ENCODE measurements at regions not wholly inside any gene's neighbourhood (a gene's known extent, or its start where the extent isn't known, plus 50 kb on each side); places are given as distances from the start of the nearest gene placed in this dataset.

DNA sequence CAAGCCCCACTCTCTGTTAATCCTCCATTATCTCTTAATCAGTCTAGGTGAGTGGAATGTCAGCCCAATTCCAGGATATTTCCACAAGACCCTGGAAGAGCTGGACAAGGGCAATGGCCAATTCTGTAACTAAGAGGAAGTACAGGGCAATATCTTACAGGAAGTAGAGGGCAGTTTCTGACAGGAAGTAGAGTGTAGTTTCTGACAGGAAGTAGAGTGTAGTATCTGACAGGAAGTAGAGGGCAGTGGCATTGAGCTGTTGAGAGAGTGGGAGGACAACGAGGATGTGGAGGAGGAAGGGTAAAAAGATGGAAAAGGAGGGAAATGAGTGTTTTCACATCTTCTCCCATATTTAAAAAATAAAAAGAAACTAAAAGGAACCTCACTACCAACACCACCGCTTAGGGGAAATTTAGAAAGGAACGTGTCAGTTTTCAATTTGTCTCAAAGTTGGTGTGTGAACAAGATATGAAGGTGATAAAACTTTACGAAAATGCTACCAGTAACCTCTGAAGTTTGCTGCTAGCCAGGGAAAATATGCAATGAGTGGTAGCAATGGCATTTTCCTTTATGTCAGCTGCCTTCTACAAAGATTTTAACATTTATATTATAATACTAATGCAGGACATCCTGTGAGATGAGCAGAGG is 430.9 kb upstream of the HNRNPA3 start:
- H3K36me3 Mint-ChIP-seq, result peaks cover 33% of the 10 kb centered on the region
- no peak for TF ChIP-seq CTCF (IDR thresholded peaks at IDR 0.05)
- Histone ChIP-seq H3K4me1 (ENCODE audit: control insufficient read depth, insufficient read depth, low read length) (peaks cover 6% of the 10 kb centered on the region), H3K9me3 (ENCODE audit: control insufficient read depth, insufficient read depth, low read length) (peaks cover 5% of the 10 kb centered on the region), H3K27ac (ENCODE audit: low read length) (peak overlapping the region; percentile 57), H3K27me3 (ENCODE audit: control insufficient read depth, insufficient read depth, low read length) (no peaks in the 10 kb centered on the region), H3K36me3 (ENCODE audit: control insufficient read depth, insufficient read depth, low read length) (no peaks in the 10 kb centered on the region), H3K4me3 (ENCODE audit: low read length) (no peak overlapping the region)
- peak overlapping the region; percentile 83 to 85 for H3K27ac Mint-ChIP-seq
- H3K9me3 Mint-ChIP-seq, result peaks cover 4 to 7% of the 10 kb centered on the region in 2 donors
- peaks cover 16 to 18% of the 10 kb centered on the region in 2 donors for H3K27me3 Mint-ChIP-seq (ENCODE audit: low read depth in 2 of 2)
- ATAC-seq, result peak; percentile 76 to 89 (median 86)
- H3K4me1 Mint-ChIP-seq, result peaks cover 10 to 19% of the 10 kb centered on the region in 2 donors
- WGBS (ENCODE audit: insufficient coverage), result 39% methylated on average over 2 of the region's 4 CpGs
- intact Hi-C loops (cut with micrococcal nuclease), result no loop called here
- peak in 1 of 2 donors; percentile 14 for DNase-seq
- peak overlapping the region; percentile 68 for H3K4me3 Mint-ChIP-seq

- no peak for DNase-seq
- H3K9me3 ChIP-seq (ENCODE audit: control insufficient read depth, insufficient read depth, low read length), result peaks cover 5% of the 10 kb centered on the region
- no peak for ATAC-seq
- H3K4me3 Mint-ChIP-seq, result no peak overlapping the region
- no peak overlapping the region for H3K4me3 ChIP-seq (ENCODE audit: low read length)
- H3K4me1 ChIP-seq (ENCODE audit: control insufficient read depth, insufficient read depth, low read length), result peaks cover 6% of the 10 kb centered on the region
- H3K27ac Mint-ChIP-seq, result no peak overlapping the region
- H3K27me3 ChIP-seq (ENCODE audit: control insufficient read depth, insufficient read depth, low read length), result no peaks in the 10 kb centered on the region
- WGBS (ENCODE audit: insufficient coverage), result 100% methylated on average over 1 of the region's 1 CpG
- no peaks in the 10 kb centered on the region for H3K36me3 ChIP-seq (ENCODE audit: control insufficient read depth, insufficient read depth, low read length)
- H3K9me3 Mint-ChIP-seq, result peaks cover 4 to 7% of the 10 kb centered on the region in 2 donors
- peaks cover 24% of the 10 kb centered on the region for H3K36me3 Mint-ChIP-seq
- peaks cover 10 to 19% of the 10 kb centered on the region in 2 donors for H3K4me1 Mint-ChIP-seq
- TF ChIP-seq CTCF (IDR thresholded peaks at IDR 0.05), result no peak
- no peak overlapping the region for H3K27ac ChIP-seq (ENCODE audit: low read length)
- peaks cover 13 to 37% of the 10 kb centered on the region in 2 donors for H3K27me3 Mint-ChIP-seq (ENCODE audit: low read depth in 2 of 2)
- intact Hi-C loops (cut with micrococcal nuclease), result no loop called here
These were observed 427.9 kb upstream of the HNRNPA3 start for GRCh38 chr2:176784633-176785200.

GRCh38 chr2:176789751-176790150 is 422.8 kb upstream of the HNRNPA3 start:
- DNase-seq (no peak), ATAC-seq (no peak)
- Histone ChIP-seq H3K9me3 (ENCODE audit: control insufficient read depth, insufficient read depth, low read length) (no peaks in the 10 kb centered on the region), H3K27ac (ENCODE audit: low read length) (no peak overlapping the region), H3K27me3 (ENCODE audit: control insufficient read depth, insufficient read depth, low read length) (no peaks in the 10 kb centered on the region), H3K4me1 (ENCODE audit: control insufficient read depth, insufficient read depth, low read length) (no peaks in the 10 kb centered on the region), H3K36me3 (ENCODE audit: control insufficient read depth, insufficient read depth, low read length) (no peaks in the 10 kb centered on the region), H3K4me3 (ENCODE audit: low read length) (no peak overlapping the region)
- TF ChIP-seq CTCF (IDR thresholded peaks at IDR 0.05), result no peak
- intact Hi-C loops (cut with micrococcal nuclease), result no loop called here
- WGBS (ENCODE audit: insufficient coverage), result no CpG with 5 or more reads among the region's 1 CpG
- no peak overlapping the region for H3K27ac Mint-ChIP-seq
- peaks cover 7% of the 10 kb centered on the region for H3K36me3 Mint-ChIP-seq
- H3K4me1 Mint-ChIP-seq, result no peaks in the 10 kb centered on the region
- H3K9me3 Mint-ChIP-seq, result no peaks in the 10 kb centered on the region
- peaks cover 31 to 68% of the 10 kb centered on the region in 2 donors for H3K27me3 Mint-ChIP-seq (ENCODE audit: low read depth in 2 of 2)
- no peak overlapping the region for H3K4me3 Mint-ChIP-seq

Data from natural killer cell (primary cell).